Neuron (in vitro differentiated cells): ENCODE measurements at regions not wholly inside any gene's neighbourhood (a gene's known extent, or its start where the extent isn't known, plus 50 kb on each side); places are given as distances from the start of the nearest gene placed in this dataset.

Experiments
- H2AFZ ChIP-seq: one replicate; pipeline ENCODE4 v1.6.1; 2013; ENCODE audit warnings: low read depth, mild to moderate bottlenecking, inconsistent platforms, low read length, moderate library complexity
- H3K27me3 ChIP-seq: one replicate; pipeline ENCODE4 v1.6.1; 2013; ENCODE audit warnings: low read length; ENCODE audit not compliant: insufficient read depth
- H3K36me3 ChIP-seq: one replicate; pipeline ENCODE4 v1.6.1; 2013; ENCODE audit warnings: low read length; ENCODE audit not compliant: insufficient read depth
- H3K4me1 ChIP-seq: one replicate; pipeline ENCODE4 v1.6.1; 2013; ENCODE audit warnings: low read length; ENCODE audit not compliant: insufficient read depth
- H3K4me3 ChIP-seq: 2 replicates; pipeline ENCODE4 v1.5.1; 2013; ENCODE audit warnings: mild to moderate bottlenecking, low read length, moderate library complexity
- H3K9me3 ChIP-seq: one replicate; pipeline ENCODE4 v1.6.1; 2013; ENCODE audit warnings: low read length

- Histone ChIP-seq H3K4me1 (no peaks in the 10 kb centered on the region), H3K36me3 (no peaks in the 10 kb centered on the region), H3K9me3 (no peaks in the 10 kb centered on the region), H3K27me3 (no peaks in the 10 kb centered on the region), H3K4me3 (no peak overlapping the region), H2AFZ (no peak overlapping the region)
These were observed 1131.0 kb upstream of the NXPH2 start for GRCh38 chr2:139911160-139911559.

GRCh38 chr2:139909136-139909535 is 1128.9 kb upstream of the NXPH2 start:
- Histone ChIP-seq H3K9me3 (no peaks in the 10 kb centered on the region), H3K4me3 (no peak overlapping the region), H3K36me3 (no peaks in the 10 kb centered on the region), H3K27me3 (no peaks in the 10 kb centered on the region), H3K4me1 (no peaks in the 10 kb centered on the region), H2AFZ (no peak overlapping the region)

GRCh38 chr2:139905624-139906023 is 1125.4 kb upstream of the NXPH2 start:
- no peaks in the 10 kb centered on the region for H3K9me3 ChIP-seq
- H3K4me3 ChIP-seq: no peak overlapping the region
- no peaks in the 10 kb centered on the region for H3K36me3 ChIP-seq
- no peaks in the 10 kb centered on the region for H3K4me1 ChIP-seq
- H2AFZ ChIP-seq: no peak overlapping the region
- no peaks in the 10 kb centered on the region for H3K27me3 ChIP-seq

GRCh38 chr2:139891636-139892035 is 1111.4 kb upstream of the NXPH2 start:
- H3K4me3 ChIP-seq: no peak overlapping the region
- H2AFZ ChIP-seq: no peak overlapping the region
- no peaks in the 10 kb centered on the region for H3K4me1 ChIP-seq
- no peaks in the 10 kb centered on the region for H3K27me3 ChIP-seq
- no peaks in the 10 kb centered on the region for H3K9me3 ChIP-seq
- no peaks in the 10 kb centered on the region for H3K36me3 ChIP-seq

GRCh38 chr2:139885921-139886498 is 1105.8 kb upstream of the NXPH2 start:
- Histone ChIP-seq H2AFZ (no peak overlapping the region), H3K4me1 (no peaks in the 10 kb centered on the region), H3K27me3 (no peaks in the 10 kb centered on the region), H3K36me3 (no peaks in the 10 kb centered on the region), H3K4me3 (no peak overlapping the region), H3K9me3 (no peaks in the 10 kb centered on the region)

GRCh38 chr2:139876964-139877363 is 1096.8 kb upstream of the NXPH2 start:
- no peak overlapping the region for H2AFZ ChIP-seq
- no peaks in the 10 kb centered on the region for H3K4me1 ChIP-seq
- no peaks in the 10 kb centered on the region for H3K9me3 ChIP-seq
- H3K4me3 ChIP-seq: no peak overlapping the region
- no peaks in the 10 kb centered on the region for H3K27me3 ChIP-seq
- H3K36me3 ChIP-seq: no peaks in the 10 kb centered on the region

GRCh38 chr2:139876321-139876720 is 1096.1 kb upstream of the NXPH2 start:
- no peak overlapping the region for H2AFZ ChIP-seq
- H3K4me1 ChIP-seq: no peaks in the 10 kb centered on the region
- H3K4me3 ChIP-seq: no peak overlapping the region
- H3K36me3 ChIP-seq: no peaks in the 10 kb centered on the region
- H3K27me3 ChIP-seq: no peaks in the 10 kb centered on the region
- H3K9me3 ChIP-seq: no peaks in the 10 kb centered on the region

- Histone ChIP-seq H3K36me3 (no peaks in the 10 kb centered on the region), H3K4me3 (no peak overlapping the region), H3K27me3 (no peaks in the 10 kb centered on the region), H3K4me1 (no peaks in the 10 kb centered on the region), H2AFZ (no peak overlapping the region), H3K9me3 (no peaks in the 10 kb centered on the region)
These were observed 1092.3 kb upstream of the NXPH2 start for GRCh38 chr2:139872503-139872902.

- H3K36me3 ChIP-seq: no peaks in the 10 kb centered on the region
- no peaks in the 10 kb centered on the region for H3K4me1 ChIP-seq
- no peaks in the 10 kb centered on the region for H3K9me3 ChIP-seq
- H3K27me3 ChIP-seq: no peaks in the 10 kb centered on the region
- no peak overlapping the region for H3K4me3 ChIP-seq
- H2AFZ ChIP-seq: no peak overlapping the region
These were observed 1091.8 kb upstream of the NXPH2 start for GRCh38 chr2:139872032-139872431.

- Histone ChIP-seq H2AFZ (no peak overlapping the region), H3K9me3 (peaks cover 2% of the 10 kb centered on the region), H3K36me3 (no peaks in the 10 kb centered on the region), H3K4me1 (no peaks in the 10 kb centered on the region), H3K4me3 (no peak overlapping the region), H3K27me3 (no peaks in the 10 kb centered on the region)
These were observed 1087.5 kb upstream of the NXPH2 start for GRCh38 chr2:139867601-139868226.

GRCh38 chr2:139864821-139865302 is 1084.7 kb upstream of the NXPH2 start:
- no peaks in the 10 kb centered on the region for H3K36me3 ChIP-seq
- H3K9me3 ChIP-seq: peaks cover 2% of the 10 kb centered on the region
- H3K4me1 ChIP-seq: no peaks in the 10 kb centered on the region
- H3K4me3 ChIP-seq: no peak overlapping the region
- no peaks in the 10 kb centered on the region for H3K27me3 ChIP-seq
- H2AFZ ChIP-seq: peak overlapping the region; percentile 2

GRCh38 chr2:139854769-139855483 is 1074.7 kb upstream of the NXPH2 start:
- Histone ChIP-seq H3K36me3 (no peaks in the 10 kb centered on the region), H3K9me3 (no peaks in the 10 kb centered on the region), H2AFZ (no peak overlapping the region), H3K4me3 (no peak overlapping the region), H3K27me3 (no peaks in the 10 kb centered on the region), H3K4me1 (no peaks in the 10 kb centered on the region)

GRCh38 chr2:139850254-139850890 is 1070.2 kb upstream of the NXPH2 start:
- Histone ChIP-seq H3K36me3 (no peaks in the 10 kb centered on the region), H3K9me3 (no peaks in the 10 kb centered on the region), H2AFZ (no peak overlapping the region), H3K4me1 (no peaks in the 10 kb centered on the region), H3K27me3 (no peaks in the 10 kb centered on the region), H3K4me3 (no peak overlapping the region)
